ENCODE measurements at regions not wholly inside any gene's neighbourhood (a gene's known extent, or its start where the extent isn't known, plus 50 kb on each side); places are given as distances from the start of the nearest gene placed in this dataset.

DNA sequence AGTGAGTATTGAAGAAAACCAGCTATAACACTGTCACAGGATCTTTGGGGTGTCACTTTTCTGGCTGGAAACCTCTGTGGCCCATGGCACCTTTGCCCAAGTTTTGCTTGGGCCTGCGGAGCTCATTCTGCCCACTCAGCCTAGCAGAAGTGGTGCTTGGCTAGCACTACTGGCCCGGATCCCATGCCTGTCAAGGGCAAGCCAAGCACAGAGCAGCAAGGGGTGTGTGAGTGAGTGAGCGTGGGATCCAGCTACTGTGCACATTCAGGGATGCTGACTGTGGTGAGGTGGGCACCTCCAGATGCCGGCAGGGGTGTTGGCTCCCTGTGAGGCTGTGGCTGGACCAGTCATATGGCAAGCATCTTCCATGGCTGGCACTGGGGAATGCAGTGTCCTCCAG, 55.4 kb upstream of the RASGEF1B start:
- intact Hi-C loops (cut with micrococcal nuclease) = no loop called here
- H3K27ac Mint-ChIP-seq = no peak overlapping the region
- H3K4me1 Mint-ChIP-seq = peaks cover 8 to 16% of the 10 kb centered on the region in 2 donors
- no peak for ATAC-seq
- no peaks in the 10 kb centered on the region for H3K36me3 ChIP-seq (ENCODE audit: control insufficient read depth, insufficient read depth, low read length)
- no peak overlapping the region for H3K4me3 ChIP-seq (ENCODE audit: low read length)
- TF ChIP-seq, protein P1, sequence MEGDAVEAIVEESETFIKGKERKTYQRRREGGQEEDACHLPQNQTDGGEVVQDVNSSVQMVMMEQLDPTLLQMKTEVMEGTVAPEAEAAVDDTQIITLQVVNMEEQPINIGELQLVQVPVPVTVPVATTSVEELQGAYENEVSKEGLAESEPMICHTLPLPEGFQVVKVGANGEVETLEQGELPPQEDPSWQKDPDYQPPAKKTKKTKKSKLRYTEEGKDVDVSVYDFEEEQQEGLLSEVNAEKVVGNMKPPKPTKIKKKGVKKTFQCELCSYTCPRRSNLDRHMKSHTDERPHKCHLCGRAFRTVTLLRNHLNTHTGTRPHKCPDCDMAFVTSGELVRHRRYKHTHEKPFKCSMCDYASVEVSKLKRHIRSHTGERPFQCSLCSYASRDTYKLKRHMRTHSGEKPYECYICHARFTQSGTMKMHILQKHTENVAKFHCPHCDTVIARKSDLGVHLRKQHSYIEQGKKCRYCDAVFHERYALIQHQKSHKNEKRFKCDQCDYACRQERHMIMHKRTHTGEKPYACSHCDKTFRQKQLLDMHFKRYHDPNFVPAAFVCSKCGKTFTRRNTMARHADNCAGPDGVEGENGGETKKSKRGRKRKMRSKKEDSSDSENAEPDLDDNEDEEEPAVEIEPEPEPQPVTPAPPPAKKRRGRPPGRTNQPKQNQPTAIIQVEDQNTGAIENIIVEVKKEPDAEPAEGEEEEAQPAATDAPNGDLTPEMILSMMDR (IDR thresholded peaks at IDR 0.05) = no peak
- no peaks in the 10 kb centered on the region for H3K9me3 Mint-ChIP-seq
- H3K9me3 ChIP-seq (ENCODE audit: control insufficient read depth, insufficient read depth, low read length) = peaks cover 17% of the 10 kb centered on the region
- no peak overlapping the region for H3K27ac ChIP-seq (ENCODE audit: low read length)
- H3K4me3 Mint-ChIP-seq = no peak overlapping the region
- WGBS (ENCODE audit: insufficient coverage) = 85% methylated on average over 4 of the region's 4 CpGs
- peaks cover 0 to 5% of the 10 kb centered on the region in 2 donors for H3K27me3 Mint-ChIP-seq (ENCODE audit: low read depth in 2 of 2)
- no peak for DNase-seq
- H3K27me3 ChIP-seq (ENCODE audit: control insufficient read depth, insufficient read depth, low read length) = no peaks in the 10 kb centered on the region
- no peaks in the 10 kb centered on the region for H3K4me1 ChIP-seq (ENCODE audit: control insufficient read depth, insufficient read depth, low read length)
- no peaks in the 10 kb centered on the region for H3K36me3 Mint-ChIP-seq

GRCh38 chr4:81526706-81527105, 55.0 kb upstream of the RASGEF1B start:
- Mint-ChIP-seq H3K36me3 (no peaks in the 10 kb centered on the region), H3K27ac (no peak overlapping the region), H3K4me1 (peaks cover 8 to 16% of the 10 kb centered on the region in 2 donors), H3K27me3 (ENCODE audit: low read depth in 2 of 2) (peaks cover 0 to 5% of the 10 kb centered on the region in 2 donors), H3K4me3 (no peak overlapping the region), H3K9me3 (no peaks in the 10 kb centered on the region)
- Histone ChIP-seq H3K4me3 (ENCODE audit: low read length) (no peak overlapping the region), H3K4me1 (ENCODE audit: control insufficient read depth, insufficient read depth, low read length) (no peaks in the 10 kb centered on the region), H3K27ac (ENCODE audit: low read length) (no peak overlapping the region), H3K27me3 (ENCODE audit: control insufficient read depth, insufficient read depth, low read length) (no peaks in the 10 kb centered on the region), H3K9me3 (ENCODE audit: control insufficient read depth, insufficient read depth, low read length) (peaks cover 17% of the 10 kb centered on the region), H3K36me3 (ENCODE audit: control insufficient read depth, insufficient read depth, low read length) (no peaks in the 10 kb centered on the region)
- no peak for ATAC-seq
- WGBS (ENCODE audit: insufficient coverage) = 95% methylated on average over 1 of the region's 2 CpGs
- DNase-seq = no peak
- TF ChIP-seq, protein P1 (IDR thresholded peaks at IDR 0.05) = no peak
- intact Hi-C loops (cut with micrococcal nuclease) = no loop called here

- Mint-ChIP-seq H3K36me3 (no peaks in the 10 kb centered on the region), H3K4me3 (no peak overlapping the region), H3K4me1 (peaks cover 3 to 4% of the 10 kb centered on the region in 2 donors), H3K9me3 (no peaks in the 10 kb centered on the region), H3K27me3 (ENCODE audit: low read depth in 2 of 2) (peaks cover 0 to 5% of the 10 kb centered on the region in 2 donors), H3K27ac (no peak overlapping the region)
- TF ChIP-seq, protein P1 (IDR thresholded peaks at IDR 0.05) = no peak
- H3K36me3 ChIP-seq (ENCODE audit: control insufficient read depth, insufficient read depth, low read length) = no peaks in the 10 kb centered on the region
- no peak overlapping the region for H3K27ac ChIP-seq (ENCODE audit: low read length)
- H3K9me3 ChIP-seq (ENCODE audit: control insufficient read depth, insufficient read depth, low read length) = peaks cover 17% of the 10 kb centered on the region
- no peaks in the 10 kb centered on the region for H3K27me3 ChIP-seq (ENCODE audit: control insufficient read depth, insufficient read depth, low read length)
- DNase-seq = no peak
- ATAC-seq = no peak
- WGBS (ENCODE audit: insufficient coverage) = 100% methylated on average over 1 of the region's 2 CpGs
- no peak overlapping the region for H3K4me3 ChIP-seq (ENCODE audit: low read length)
- intact Hi-C loops (cut with micrococcal nuclease) = no loop called here
- H3K4me1 ChIP-seq (ENCODE audit: control insufficient read depth, insufficient read depth, low read length) = no peaks in the 10 kb centered on the region
Observed at GRCh38 chr4:81523672-81524327, 52.1 kb upstream of the RASGEF1B start.

DNA sequence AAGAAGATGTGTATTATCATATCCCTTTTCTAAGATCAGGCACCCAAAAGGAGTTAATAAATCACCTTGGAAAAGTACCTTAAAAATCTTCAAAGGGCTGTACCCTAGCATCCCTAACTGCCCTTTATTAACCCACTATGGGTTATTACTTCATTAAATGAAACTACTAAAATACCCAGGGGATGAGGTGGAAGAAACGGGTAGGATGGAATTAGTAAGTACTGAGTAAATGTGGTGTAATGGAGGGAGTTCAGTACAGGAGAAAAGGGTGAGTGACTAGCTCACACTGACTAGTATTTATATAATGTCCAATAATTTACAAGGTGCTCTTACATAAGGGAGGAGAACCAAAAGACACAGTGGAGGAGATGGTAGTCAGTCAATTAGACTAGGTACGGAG, 51.0 kb upstream of the RASGEF1B start:
- intact Hi-C loops (cut with micrococcal nuclease) = no loop called here
- no peaks in the 10 kb centered on the region for H3K4me1 ChIP-seq (ENCODE audit: control insufficient read depth, insufficient read depth, low read length)
- no peak overlapping the region for H3K4me3 ChIP-seq (ENCODE audit: low read length)
- ATAC-seq (no peak), DNase-seq (no peak)
- 100% methylated on average over 2 of the region's 2 CpGs for WGBS (ENCODE audit: insufficient coverage)
- Mint-ChIP-seq H3K27me3 (ENCODE audit: low read depth in 2 of 2) (peaks cover 0 to 5% of the 10 kb centered on the region in 2 donors), H3K4me1 (no peaks in the 10 kb centered on the region), H3K4me3 (no peak overlapping the region), H3K36me3 (no peaks in the 10 kb centered on the region), H3K9me3 (no peaks in the 10 kb centered on the region), H3K27ac (no peak overlapping the region)
- H3K9me3 ChIP-seq (ENCODE audit: control insufficient read depth, insufficient read depth, low read length) = peaks cover 9% of the 10 kb centered on the region
- H3K27me3 ChIP-seq (ENCODE audit: control insufficient read depth, insufficient read depth, low read length) = no peaks in the 10 kb centered on the region
- no peak overlapping the region for H3K27ac ChIP-seq (ENCODE audit: low read length)
- TF ChIP-seq, protein P1 (IDR thresholded peaks at IDR 0.05) = no peak
- H3K36me3 ChIP-seq (ENCODE audit: control insufficient read depth, insufficient read depth, low read length) = no peaks in the 10 kb centered on the region

Data from natural killer cell (primary cell).